ENCODE measurements at regions not wholly inside any gene's neighbourhood (a gene's known extent, or its start where the extent isn't known, plus 50 kb on each side); places are given as distances from the start of the nearest gene placed in this dataset.

DNA sequence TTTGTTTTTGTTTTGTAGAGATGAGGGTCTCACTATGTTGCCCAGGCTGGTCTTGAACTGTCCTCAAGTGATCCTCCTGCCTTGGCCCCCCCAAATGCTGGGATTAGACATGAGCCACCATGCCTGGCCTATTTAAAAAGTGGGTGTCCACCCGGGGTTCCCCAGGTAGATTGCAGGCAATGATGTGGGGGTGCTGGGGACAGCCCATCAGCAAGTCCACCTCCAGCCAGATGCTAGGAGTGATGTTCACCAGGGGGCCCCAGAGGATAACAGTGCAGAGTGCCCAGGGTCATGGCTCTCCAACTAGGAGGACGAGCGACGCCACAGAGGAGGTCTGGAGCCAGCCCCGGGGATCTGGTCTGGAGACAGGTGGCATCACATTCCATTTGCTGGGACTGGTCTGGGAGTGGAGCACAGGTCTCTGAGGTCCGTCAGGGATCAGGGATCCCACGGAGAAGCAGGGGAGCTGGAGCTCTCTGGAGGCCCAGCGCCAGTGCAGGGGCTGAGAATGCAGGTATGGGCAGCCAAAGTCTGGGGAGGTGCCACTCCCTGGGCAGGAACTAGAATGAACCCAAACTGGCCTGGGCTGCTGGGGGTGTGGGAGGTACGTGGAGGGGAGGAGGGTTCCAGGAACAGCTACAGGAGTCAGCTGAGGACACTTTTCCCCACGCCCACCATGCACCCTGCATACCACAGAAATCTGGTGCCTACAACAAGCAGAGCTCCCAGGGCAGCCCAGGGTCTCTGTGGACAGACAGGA, 51.2 kb upstream of the PCSK6 start:
- no peak for DNase-seq
- Histone ChIP-seq H3K36me3 (no peaks in the 10 kb centered on the region), H3K27me3 (replicated peaks in 1 of 7) (peaks cover 0 to 27% (median 0%) of the 10 kb centered on the region in 7 donors), H3K9me3 (peaks cover 0 to 5% (median 0%) of the 10 kb centered on the region in 8 donors), H3K4me3 (no peak overlapping the region), H3K4me1 (peaks cover 0 to 6% (median 0%) of the 10 kb centered on the region in 6 donors), H3K27ac (no peak overlapping the region)
- WGBS, 5 donors: 77 to 96% (median 81%) methylated on average over 7 to 10 of the region's 10 CpGs
- TF ChIP-seq POLR2AphosphoS5 (IDR thresholded peaks at IDR 0.05) (no peak), POLR2A (IDR thresholded peaks at IDR 0.05) (no peak)
- TF ChIP-seq, protein P1, sequence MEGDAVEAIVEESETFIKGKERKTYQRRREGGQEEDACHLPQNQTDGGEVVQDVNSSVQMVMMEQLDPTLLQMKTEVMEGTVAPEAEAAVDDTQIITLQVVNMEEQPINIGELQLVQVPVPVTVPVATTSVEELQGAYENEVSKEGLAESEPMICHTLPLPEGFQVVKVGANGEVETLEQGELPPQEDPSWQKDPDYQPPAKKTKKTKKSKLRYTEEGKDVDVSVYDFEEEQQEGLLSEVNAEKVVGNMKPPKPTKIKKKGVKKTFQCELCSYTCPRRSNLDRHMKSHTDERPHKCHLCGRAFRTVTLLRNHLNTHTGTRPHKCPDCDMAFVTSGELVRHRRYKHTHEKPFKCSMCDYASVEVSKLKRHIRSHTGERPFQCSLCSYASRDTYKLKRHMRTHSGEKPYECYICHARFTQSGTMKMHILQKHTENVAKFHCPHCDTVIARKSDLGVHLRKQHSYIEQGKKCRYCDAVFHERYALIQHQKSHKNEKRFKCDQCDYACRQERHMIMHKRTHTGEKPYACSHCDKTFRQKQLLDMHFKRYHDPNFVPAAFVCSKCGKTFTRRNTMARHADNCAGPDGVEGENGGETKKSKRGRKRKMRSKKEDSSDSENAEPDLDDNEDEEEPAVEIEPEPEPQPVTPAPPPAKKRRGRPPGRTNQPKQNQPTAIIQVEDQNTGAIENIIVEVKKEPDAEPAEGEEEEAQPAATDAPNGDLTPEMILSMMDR (IDR thresholded peaks at IDR 0.05 in 8 of 11, conservative IDR thresholded peaks at IDR 0.05 in 3 of 11): no peak
- intact Hi-C loops (cut with DNase I; ENCODE audit: low total_unique reads): no loop called here

DNA sequence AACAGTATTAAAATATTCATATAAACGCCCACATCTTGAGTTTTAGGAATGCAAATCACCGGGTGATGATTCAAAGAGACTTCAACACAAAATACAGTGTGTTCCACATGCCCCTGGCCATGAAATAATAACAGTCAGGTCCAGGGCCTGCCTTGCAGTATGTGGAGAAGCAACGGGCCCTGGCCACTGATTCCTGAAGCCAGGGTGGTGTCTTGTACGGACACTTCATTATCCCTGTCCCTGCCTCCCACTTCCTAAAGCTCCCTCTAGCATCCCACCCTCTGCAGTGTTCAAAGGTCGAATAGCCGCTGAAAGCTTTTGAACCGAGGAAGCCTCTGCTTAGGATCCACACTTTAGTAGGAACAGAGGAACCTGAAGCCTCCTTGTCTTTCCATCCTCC, 50.4 kb upstream of the PCSK6 start:
- intact Hi-C loops (cut with DNase I; ENCODE audit: low total_unique reads): no loop called here
- H3K36me3 ChIP-seq: no peaks in the 10 kb centered on the region
- DNase-seq: no peak
- peaks cover 0 to 6% (median 0%) of the 10 kb centered on the region in 6 donors for H3K4me1 ChIP-seq
- no peak for TF ChIP-seq POLR2AphosphoS5 (IDR thresholded peaks at IDR 0.05)
- TF ChIP-seq POLR2A (IDR thresholded peaks at IDR 0.05): no peak
- TF ChIP-seq, protein P1 (IDR thresholded peaks at IDR 0.05 in 8 of 11, conservative IDR thresholded peaks at IDR 0.05 in 3 of 11): no peak
- WGBS, 5 donors: 80 to 92% (median 86%) methylated on average over 7 of the region's 7 CpGs
- H3K9me3 ChIP-seq: peaks cover 0 to 5% (median 0%) of the 10 kb centered on the region in 8 donors
- no peak overlapping the region for H3K4me3 ChIP-seq
- peaks cover 0 to 21% (median 0%) of the 10 kb centered on the region in 7 donors for H3K27me3 ChIP-seq (replicated peaks in 1 of 7)
- no peak overlapping the region for H3K27ac ChIP-seq

GRCh38 chr15:101539492-101539891, 50.0 kb upstream of the PCSK6 start:
- Histone ChIP-seq H3K4me3 (no peak overlapping the region), H3K9me3 (peaks cover 0 to 5% (median 0%) of the 10 kb centered on the region in 8 donors), H3K27me3 (replicated peaks in 1 of 7) (peaks cover 0 to 17% (median 0%) of the 10 kb centered on the region in 7 donors), H3K27ac (no peak overlapping the region), H3K4me1 (peaks cover 0 to 6% (median 0%) of the 10 kb centered on the region in 6 donors), H3K36me3 (no peaks in the 10 kb centered on the region)
- WGBS, 5 donors: 88 to 95% (median 90%) methylated on average over 13 of the region's 13 CpGs
- DNase-seq: peak; percentile 58
- intact Hi-C loops (cut with DNase I; ENCODE audit: low total_unique reads): no loop called here
- no peak for TF ChIP-seq POLR2AphosphoS5 (IDR thresholded peaks at IDR 0.05)
- TF ChIP-seq POLR2A (IDR thresholded peaks at IDR 0.05): no peak
- TF ChIP-seq, protein P1 (IDR thresholded peaks at IDR 0.05 in 8 of 11, conservative IDR thresholded peaks at IDR 0.05 in 3 of 11): no peak
